ENCODE measurements at regions not wholly inside any gene's neighbourhood (a gene's known extent, or its start where the extent isn't known, plus 50 kb on each side); places are given as distances from the start of the nearest gene placed in this dataset.

DNA sequence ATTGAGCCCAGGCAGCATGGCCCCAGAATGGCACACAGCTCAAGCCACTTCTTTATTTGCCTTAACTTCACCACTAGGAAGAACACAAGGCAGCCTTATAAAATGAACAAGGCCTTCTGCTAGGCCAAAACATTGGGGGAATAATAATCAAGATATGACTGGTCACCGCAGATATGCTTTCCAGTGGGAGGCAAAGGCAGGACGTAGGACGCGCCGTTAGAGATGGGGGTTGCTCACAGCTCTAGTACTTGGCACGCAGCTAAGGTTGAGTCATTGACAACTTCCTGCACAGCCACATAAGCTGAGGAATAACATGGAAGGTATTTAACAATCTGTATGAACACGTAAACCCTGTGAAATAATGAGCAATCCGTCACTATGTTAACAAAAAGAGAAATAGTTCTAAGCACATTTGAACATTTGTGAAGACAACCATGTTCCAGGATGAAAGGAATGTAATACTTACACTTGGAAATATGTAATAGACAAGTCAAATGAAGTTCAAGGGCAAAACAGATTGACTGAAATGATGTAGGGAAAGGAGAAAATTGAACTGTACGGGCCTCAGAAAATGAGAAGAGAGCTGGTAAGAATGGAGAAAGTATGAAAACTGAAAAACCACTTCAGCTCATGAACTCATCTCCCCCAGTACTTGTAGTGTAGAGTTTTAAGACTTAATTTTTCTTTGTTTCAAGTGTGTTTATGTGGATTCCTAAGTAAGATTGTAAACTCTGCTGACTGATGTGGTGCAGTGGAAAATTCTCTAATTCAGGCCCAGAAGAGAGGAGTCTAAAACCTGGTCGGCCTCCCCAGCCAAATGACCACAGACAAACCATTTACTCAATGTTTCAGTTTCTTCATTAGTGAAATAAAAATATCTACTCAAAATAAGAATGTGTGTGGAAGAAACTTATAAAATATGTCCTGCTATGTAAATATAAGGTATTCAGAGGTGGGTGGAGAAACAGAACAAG is 59.3 kb upstream of the CCDC91 start:
- Histone ChIP-seq H4K20me1 (ENCODE audit: control insufficient read depth, insufficient read depth, insufficient read length) (no peaks in the 10 kb centered on the region), H3K4me2 (ENCODE audit: insufficient read depth, insufficient read length, low read length) (no peak overlapping the region), H3K4me1 (ENCODE audit: insufficient read depth, low read length) (no peaks in the 10 kb centered on the region), H2BK20ac (ENCODE audit: low read depth, low read length, poor library complexity, severe bottlenecking) (no peak overlapping the region), H3K79me1 (ENCODE audit: insufficient read depth, low read depth, low read length, poor library complexity, severe bottlenecking) (no peaks in the 10 kb centered on the region), H3K27ac (ENCODE audit: insufficient read length, low read depth, low read length) (no peak overlapping the region), H2BK15ac (ENCODE audit: low read depth, low read length) (no peak overlapping the region), H2AK5ac (ENCODE audit: insufficient read length, low read length) (no peak overlapping the region), H3K56ac (ENCODE audit: insufficient read length, low read depth, low read length) (no peak overlapping the region), H2BK120ac (ENCODE audit: low read depth, low read length, poor library complexity, severe bottlenecking) (no peak overlapping the region), H3K79me2 (ENCODE audit: insufficient read depth, low read length) (no peaks in the 10 kb centered on the region), H3K27me3 (ENCODE audit: insufficient read depth, low read length) (no peaks in the 10 kb centered on the region), H3K23me2 (ENCODE audit: insufficient read length, low read depth, low read length, poor library complexity, severe bottlenecking) (no peaks in the 10 kb centered on the region), H2AFZ (ENCODE audit: low read length) (no peak overlapping the region), H2BK5ac (ENCODE audit: insufficient read length, low read length) (no peak overlapping the region), H2BK12ac (ENCODE audit: insufficient read length, low read depth, low read length) (no peak overlapping the region), H3T11ph (ENCODE audit: low read length) (no peak overlapping the region), H4K91ac (ENCODE audit: insufficient read length, low read depth, low read length) (no peak overlapping the region), H4K8ac (replicated peaks; ENCODE audit: insufficient read length, low read depth, low read length) (no peak overlapping the region), H3K14ac (ENCODE audit: insufficient read depth, low read length) (no peak overlapping the region), H4K5ac (ENCODE audit: insufficient read length, low read depth, low read length) (no peak overlapping the region), H3K23ac (ENCODE audit: insufficient read length, low read depth, low read length) (no peak overlapping the region), H3K18ac (ENCODE audit: insufficient read length, low read depth, low read length) (no peak overlapping the region), H3K4ac (ENCODE audit: low read depth, low read length) (no peak overlapping the region), H3K9ac (ENCODE audit: extremely low read depth, insufficient read length, low read length) (no peak overlapping the region), H3K9me3 (ENCODE audit: control insufficient read depth, low read depth, low read length) (no peaks in the 10 kb centered on the region)
- Mint-ChIP-seq H3K36me3 (ENCODE audit: insufficient read depth in 1 of 3, low read depth in 3 of 3) (no peaks in the 10 kb centered on the region), H3K9me3 (no peaks in the 10 kb centered on the region), H3K4me3 (no peak overlapping the region), H3K4me1 (0 out of 4 replicates have a peak, but pooled peaks cover 0 to 2% of the 10 kb centered on the region in 2 experiments), H3K27ac (no peak overlapping the region), H3K27me3 (ENCODE audit: low read depth) (no peaks in the 10 kb centered on the region)
- no peak for TF ChIP-seq CTCF (conservative IDR thresholded peaks at IDR 0.05)
- DNase-seq: no peak
- no CpG with 5 or more reads among the region's 10 CpGs for WGBS (ENCODE audit: extremely low coverage, insufficient read length, low lambda C conversion rate)

All from H9 (cell line).